IMR-90 (cell line): ENCODE measurements at regions not wholly inside any gene's neighbourhood (a gene's known extent, or its start where the extent isn't known, plus 50 kb on each side); places are given as distances from the start of the nearest gene placed in this dataset.

Experiments
- ATAC-seq: fragments of 200-7000 bp; cut with Tn5 transposase; 2 replicates; pipeline ENCODE4 v1.9.1; 2020; ENCODE audit warnings: low read depth, mild to moderate bottlenecking, moderate library complexity
- BruUV-seq: library from RNA; stranded (reverse); fragments of 400-500 nt; replicated peaks from 2 replicates; lab custom pipeline; 2021; lab: Mats Ljungman, UMichigan
- CTCF ChIA-PET: fragments of 300-600 bp; formaldehyde crosslinking; extraction: SDS; loops from one replicate; lab custom pipeline; 2021; ENCODE audit warnings: antibody characterized with exemption; lab: Yijun Ruan, JAX
- POLR2A ChIA-PET: fragments of 300-600 bp; sonication (Branson Sonifier 250); formaldehyde crosslinking; loops from one replicate; lab custom pipeline; 2022; ENCODE audit warnings: antibody characterized with exemption; ENCODE audit not compliant: unreplicated experiment; lab: Charles Lee
- DNase-seq: peaks from one replicate; pipeline ENCODE4 v3.0.0; 2013
- H2AFZ ChIP-seq: replicated peaks from 2 replicates; pipeline ENCODE3; 2013; ENCODE audit warnings: low read length, mild to moderate bottlenecking; ENCODE audit not compliant: poor library complexity
- H2AK5ac ChIP-seq: 2 replicates; pipeline ENCODE4 v1.6.1; 2013; ENCODE audit warnings: low read depth, low read length, inconsistent platforms
- H2AK9ac ChIP-seq: replicated peaks from 2 replicates; pipeline ENCODE3; 2013; ENCODE audit warnings: mild to moderate bottlenecking, low read depth, low read length, moderate library complexity; ENCODE audit not compliant: poor library complexity
- H2BK120ac ChIP-seq: 2 replicates; pipeline ENCODE4 v1.6.1; 2013; ENCODE audit warnings: low read depth, low read length, inconsistent platforms
- H2BK15ac ChIP-seq: 3 replicates; pipeline ENCODE4 v1.6.1; 2013; ENCODE audit warnings: low read depth, low read length, inconsistent platforms
- H2BK20ac ChIP-seq: 2 replicates; pipeline ENCODE4 v1.6.1; 2013; ENCODE audit warnings: low read depth, mild to moderate bottlenecking, inconsistent platforms, low read length, moderate library complexity
- H2BK5ac ChIP-seq: 2 replicates; pipeline ENCODE4 v1.6.1; 2013; ENCODE audit warnings: mild to moderate bottlenecking, low read depth, low read length, inconsistent platforms; ENCODE audit not compliant: poor library complexity, severe bottlenecking
- H3K14ac ChIP-seq: replicated peaks from 2 replicates; pipeline ENCODE4 v1.6.1; 2013; ENCODE audit warnings: low read depth, low read length, inconsistent platforms
- H3K18ac ChIP-seq: 2 replicates; pipeline ENCODE4 v1.6.1; 2013; ENCODE audit warnings: low read depth, low read length, control low read depth
- H3K23ac ChIP-seq: 2 replicates; pipeline ENCODE4 v1.6.1; 2013; ENCODE audit warnings: low read depth, low read length, inconsistent platforms
- H3K27ac ChIP-seq: 2 replicates; pipeline ENCODE4 v1.5.1; 2013; ENCODE audit warnings: mild to moderate bottlenecking, control low read depth, low read length; ENCODE audit not compliant: insufficient read depth
- H3K27me3 ChIP-seq: 2 replicates; pipeline ENCODE4 v1.6.1; 2013; ENCODE audit warnings: low read length; ENCODE audit not compliant: control insufficient read depth, insufficient read depth
- H3K36me3 ChIP-seq: 2 replicates; pipeline ENCODE4 v1.6.1; 2013; ENCODE audit warnings: low read length, mixed read lengths; ENCODE audit not compliant: control insufficient read depth, insufficient read depth
- H3K4ac ChIP-seq: 2 replicates; pipeline ENCODE4 v1.6.1; 2013; ENCODE audit warnings: low read depth, low read length, inconsistent platforms
- H3K4me1 ChIP-seq: 2 replicates; pipeline ENCODE4 v1.6.1; 2013; ENCODE audit warnings: low read length, mixed read lengths; ENCODE audit not compliant: control insufficient read depth, insufficient read depth
- H3K4me2 ChIP-seq: 2 replicates; pipeline ENCODE4 v1.6.1; 2013; ENCODE audit warnings: low read depth, mild to moderate bottlenecking, control low read depth, low read length, moderate library complexity
- H3K4me3 ChIP-seq: 2 replicates; pipeline ENCODE4 v1.5.1; 2013; ENCODE audit warnings: low read depth, mild to moderate bottlenecking, control low read depth, low read length, moderate library complexity; ENCODE audit not compliant: insufficient read depth
- H3K56ac ChIP-seq: 2 replicates; pipeline ENCODE4 v1.6.1; 2013; ENCODE audit warnings: low read length, inconsistent platforms; ENCODE audit not compliant: insufficient read depth; ENCODE audit errors: extremely low read depth
- H3K79me1 ChIP-seq, 2 experiments: 2 replicates each; pipeline ENCODE4 v1.6.1; 2013; ENCODE audit warnings: low read length in 2 of 2, inconsistent platforms in 1 of 2, low read depth in 1 of 2
- H3K9ac ChIP-seq: 2 replicates; pipeline ENCODE4 v1.6.1; 2013; ENCODE audit warnings: low read depth, low read length, control low read depth
- H3K9me1 ChIP-seq: 2 replicates; pipeline ENCODE4 v1.6.1; 2013; ENCODE audit warnings: low read length, inconsistent platforms; ENCODE audit not compliant: insufficient read depth
- H3K9me3 ChIP-seq: 2 replicates; pipeline ENCODE4 v1.6.1; 2013; ENCODE audit warnings: low read length; ENCODE audit not compliant: control insufficient read depth, insufficient read depth
- H4K20me1 ChIP-seq: 2 replicates; pipeline ENCODE4 v1.6.1; 2013; ENCODE audit warnings: low read length, inconsistent platforms; ENCODE audit not compliant: insufficient read depth
- H4K5ac ChIP-seq: 2 replicates; pipeline ENCODE4 v1.6.1; 2013; ENCODE audit warnings: mild to moderate bottlenecking, low read depth, low read length, control low read depth
- H4K8ac ChIP-seq, 2 experiments: 2 replicates each; pipeline ENCODE4 v1.6.1; 2013; ENCODE audit warnings: low read depth in 2 of 2, low read length in 2 of 2, control low read depth in 1 of 2, inconsistent platforms in 1 of 2
- H4K91ac ChIP-seq: 2 replicates; pipeline ENCODE4 v1.6.1; 2013; ENCODE audit warnings: low read depth, low read length, inconsistent platforms; ENCODE audit not compliant: insufficient read depth
- BHLHE40 ChIP-seq: fragments of 150-350 bp; IDR thresholded peaks from 2 replicates; pipeline ENCODE4 v1.6.1; 2016; ENCODE audit warnings: mild to moderate bottlenecking, low read depth, low read length
- CEBPB ChIP-seq: IDR thresholded peaks from 2 replicates; pipeline ENCODE4 v1.6.1; 2012; ENCODE audit warnings: low read depth, low read length, improper control_type of control experiment
- CHD1 ChIP-seq: IDR thresholded peaks from 2 replicates; pipeline ENCODE4 v1.6.1; 2012; ENCODE audit warnings: low read depth, low read length, improper control_type of control experiment
- ELK1 ChIP-seq: fragments of 150-350 bp; IDR thresholded peaks from 2 replicates; pipeline ENCODE4 v1.6.1; 2016; ENCODE audit warnings: low read depth, mild to moderate bottlenecking, low read length, moderate library complexity, borderline replicate concordance
- FOS ChIP-seq: fragments of 150-350 bp; IDR thresholded peaks from 2 replicates; pipeline ENCODE4 v1.6.1; 2016; ENCODE audit warnings: low read depth, low read length
- MAFK ChIP-seq: IDR thresholded peaks from 2 replicates; pipeline ENCODE4 v1.6.1; 2012; ENCODE audit warnings: low read depth, low read length, improper control_type of control experiment
- MAZ ChIP-seq: IDR thresholded peaks from 2 replicates; pipeline ENCODE4 v1.6.1; 2012; ENCODE audit warnings: low read depth, mild to moderate bottlenecking, low read length, improper control_type of control experiment, moderate library complexity, borderline replicate concordance
- MXI1 ChIP-seq: IDR thresholded peaks from 2 replicates; pipeline ENCODE4 v1.6.1; 2012; ENCODE audit warnings: low read depth, mild to moderate bottlenecking, low read length, moderate library complexity, borderline replicate concordance
- NFE2L2 ChIP-seq: fragments of 150-350 bp; IDR thresholded peaks from 2 replicates; pipeline ENCODE4 v1.6.1; 2016; ENCODE audit warnings: low read depth, mild to moderate bottlenecking, low read length
- POLR2A ChIP-seq: IDR thresholded peaks from 2 replicates; pipeline ENCODE4 v1.6.1; 2012; ENCODE audit warnings: mild to moderate bottlenecking, low read depth, low read length
- RAD21 ChIP-seq: IDR thresholded peaks from 2 replicates; pipeline ENCODE4 v1.6.1; 2012; ENCODE audit warnings: low read length, improper control_type of control experiment
- RCOR1 ChIP-seq: IDR thresholded peaks from 2 replicates; pipeline ENCODE4 v1.6.1; 2012; ENCODE audit warnings: mild to moderate bottlenecking, low read length, improper control_type of control experiment; ENCODE audit not compliant: insufficient replicate concordance
- RFX5 ChIP-seq: IDR thresholded peaks from 2 replicates; pipeline ENCODE4 v1.8.0; 2012; ENCODE audit warnings: low read depth, mild to moderate bottlenecking, low read length, moderate library complexity
- SMC3 ChIP-seq: fragments of 150-350 bp; IDR thresholded peaks from 2 replicates; pipeline ENCODE4 v1.6.1; 2016; ENCODE audit warnings: low read depth, mild to moderate bottlenecking, antibody characterized with exemption, low read length, moderate library complexity
- USF2 ChIP-seq: fragments of 150-350 bp; IDR thresholded peaks from 2 replicates; pipeline ENCODE4 v1.6.1; 2017; ENCODE audit warnings: mild to moderate bottlenecking, antibody characterized with exemption, low read length, low read depth
- WGBS, 2 experiments: methylation state at CpG; one replicate each; pipeline versions ENCODE4 v1.1.5 to v1.1.7; 2013; ENCODE audit warnings: missing lambda C conversion rate in 2 of 2; ENCODE audit not compliant: insufficient read length in 1 of 2; ENCODE audit errors: extremely low coverage in 2 of 2; 5-methylcytosine and 5-hydroxymethylcytosine counted together
- dilution Hi-C: fragments of 300-500 bp; cut with HindIII; formaldehyde crosslinking; loops from one replicate; pipeline ENCODE4 v1.14.3; 2018; ENCODE audit warnings: low sequenced_read_pairs; ENCODE audit not compliant: unreplicated experiment
- in situ Hi-C: fragments of 300-500 bp; cut with MboI; formaldehyde crosslinking; loops from 3 replicates; pipeline ENCODE4 v1.14.3; 2019; ENCODE audit warnings: low sequenced_read_pairs, inconsistent platforms, mixed read lengths
- intact Hi-C: fragments of 100-400 bp; cut with micrococcal nuclease; formaldehyde crosslinking; loops from 2 replicates; pipeline ENCODE4 v1.10.0; 2022
- TF ChIP-seq, protein P1 (sequence below): conservative IDR thresholded peaks from 2 replicates; pipeline ENCODE4 v1.5.1; 2012; ENCODE audit warnings: mild to moderate bottlenecking, low read depth, low read length, improper control_type of control experiment

DNA sequence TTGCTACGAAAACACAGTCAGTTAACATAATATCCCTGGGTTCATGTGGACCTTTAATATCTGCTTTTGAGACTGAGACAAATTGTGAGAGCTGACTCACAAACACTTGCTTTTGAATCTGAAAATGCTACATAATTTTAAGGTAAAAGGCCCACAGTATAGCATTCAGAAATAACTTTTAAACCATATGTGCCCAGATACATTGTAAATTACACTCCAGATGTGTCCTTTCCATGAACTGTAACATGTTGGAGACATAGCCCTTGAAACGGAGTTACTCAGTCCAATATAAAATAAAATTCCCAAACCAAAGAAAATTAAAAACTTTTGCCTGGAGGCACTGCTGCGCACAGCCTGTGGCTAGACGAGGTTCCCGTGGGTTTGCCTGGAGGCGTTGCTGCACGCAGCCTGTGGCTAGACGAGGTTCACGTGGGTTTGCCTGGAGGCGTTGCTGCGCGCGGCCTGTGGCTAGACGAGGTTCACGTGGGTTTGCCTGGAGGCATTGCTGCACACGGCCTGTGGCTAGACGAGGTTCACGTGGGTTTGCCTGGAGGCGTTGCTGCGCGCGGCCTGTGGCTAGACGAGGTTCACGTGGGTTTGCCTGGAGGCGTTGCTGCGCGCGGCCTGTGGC lies 131.9 kb upstream of the ALKAL2 start:
- Histone ChIP-seq H2BK15ac (no peak overlapping the region), H2AK5ac (no peak overlapping the region), H2BK20ac (no peak overlapping the region), H3K9me1 (no peaks in the 10 kb centered on the region), H3K36me3 (no peaks in the 10 kb centered on the region), H3K18ac (no peak overlapping the region), H3K4me2 (no peak overlapping the region), H3K9me3 (peaks cover 40% of the 10 kb centered on the region), H3K27ac (no peak overlapping the region), H4K20me1 (no peaks in the 10 kb centered on the region), H3K4ac (no peak overlapping the region), H3K23ac (no peak overlapping the region), H3K56ac (no peak overlapping the region), H3K9ac (no peak overlapping the region), H3K4me3 (no peak overlapping the region), H4K91ac (no peak overlapping the region), H3K27me3 (no peaks in the 10 kb centered on the region), H4K5ac (no peak overlapping the region), H2BK5ac (no peak overlapping the region), H2AFZ (no peak overlapping the region), H3K79me1 (no peaks in the 10 kb centered on the region), H3K4me1 (no peaks in the 10 kb centered on the region), H2AK9ac (no peak overlapping the region), H2BK120ac (no peak overlapping the region), H4K8ac (no peak overlapping the region), H3K14ac (no peak overlapping the region)
- BruUV-seq = no TSS peak
- dilution Hi-C loops (no loop called here), intact Hi-C loops (no loop called here), in situ Hi-C loops (no loop called here)
- WGBS, 2 experiments = no CpG with 5 or more reads among the region's 28 CpGs
- DNase-seq (no peak), ATAC-seq (no peak)
- POLR2A ChIA-PET = no interaction called here
- TF ChIP-seq RCOR1 (no peak), RFX5 (no peak), ELK1 (no peak), BHLHE40 (no peak), MAFK (no peak), SMC3 (no peak), FOS (no peak), MAZ (no peak), POLR2A (no peak), RAD21 (no peak), NFE2L2 (no peak), CEBPB (no peak), CHD1 (no peak), MXI1 (no peak), USF2 (no peak)
- TF ChIP-seq, protein P1, sequence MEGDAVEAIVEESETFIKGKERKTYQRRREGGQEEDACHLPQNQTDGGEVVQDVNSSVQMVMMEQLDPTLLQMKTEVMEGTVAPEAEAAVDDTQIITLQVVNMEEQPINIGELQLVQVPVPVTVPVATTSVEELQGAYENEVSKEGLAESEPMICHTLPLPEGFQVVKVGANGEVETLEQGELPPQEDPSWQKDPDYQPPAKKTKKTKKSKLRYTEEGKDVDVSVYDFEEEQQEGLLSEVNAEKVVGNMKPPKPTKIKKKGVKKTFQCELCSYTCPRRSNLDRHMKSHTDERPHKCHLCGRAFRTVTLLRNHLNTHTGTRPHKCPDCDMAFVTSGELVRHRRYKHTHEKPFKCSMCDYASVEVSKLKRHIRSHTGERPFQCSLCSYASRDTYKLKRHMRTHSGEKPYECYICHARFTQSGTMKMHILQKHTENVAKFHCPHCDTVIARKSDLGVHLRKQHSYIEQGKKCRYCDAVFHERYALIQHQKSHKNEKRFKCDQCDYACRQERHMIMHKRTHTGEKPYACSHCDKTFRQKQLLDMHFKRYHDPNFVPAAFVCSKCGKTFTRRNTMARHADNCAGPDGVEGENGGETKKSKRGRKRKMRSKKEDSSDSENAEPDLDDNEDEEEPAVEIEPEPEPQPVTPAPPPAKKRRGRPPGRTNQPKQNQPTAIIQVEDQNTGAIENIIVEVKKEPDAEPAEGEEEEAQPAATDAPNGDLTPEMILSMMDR = no peak
- CTCF ChIA-PET = no interaction called here
